ENCODE measurements at regions not wholly inside any gene's neighbourhood (a gene's known extent, or its start where the extent isn't known, plus 50 kb on each side); places are given as distances from the start of the nearest gene placed in this dataset.

- TF ChIP-seq POLR2AphosphoS5 (IDR thresholded peaks at IDR 0.05) (no peak), CTCF (IDR thresholded peaks at IDR 0.05) (no peak), POLR2A (IDR thresholded peaks at IDR 0.05) (no peak)
These were observed 1807.9 kb downstream of the MRPL39 start for GRCh38 chr21:23799376-23799775.
